ENCODE measurements at regions not wholly inside any gene's neighbourhood (a gene's known extent, or its start where the extent isn't known, plus 50 kb on each side); places are given as distances from the start of the nearest gene placed in this dataset.

GRCh38 chr4:11634283-11634682 lies 205.6 kb upstream of the HS3ST1 start:
- no peaks in the 10 kb centered on the region for H3K9me3 ChIP-seq (ENCODE audit: control insufficient read depth, low read depth, low read length)
- DNase-seq, result peak in 1 of 2 donors; percentile 27
- no peaks in the 10 kb centered on the region for H3K27me3 ChIP-seq (ENCODE audit: control insufficient read depth, insufficient read depth, low read length)
- H3K4me3 ChIP-seq (ENCODE audit: low read length), result no peak overlapping the region
- no CpG with 5 or more reads among the region's 2 CpGs for WGBS (ENCODE audit: insufficient coverage, low lambda C conversion rate)
- H3K27ac ChIP-seq (ENCODE audit: low read length), result no peak overlapping the region
- H3K36me3 ChIP-seq (ENCODE audit: control insufficient read depth, insufficient read depth, low read length), result no peaks in the 10 kb centered on the region
- no peaks in the 10 kb centered on the region for H3K4me1 ChIP-seq (ENCODE audit: control insufficient read depth, insufficient read depth, low read length)

- Histone ChIP-seq H3K36me3 (ENCODE audit: control insufficient read depth, insufficient read depth, low read length) (no peaks in the 10 kb centered on the region), H3K4me1 (ENCODE audit: control insufficient read depth, insufficient read depth, low read length) (peaks cover 6% of the 10 kb centered on the region), H3K27ac (ENCODE audit: low read length) (no peak overlapping the region), H3K4me3 (ENCODE audit: low read length) (no peak overlapping the region), H3K27me3 (ENCODE audit: control insufficient read depth, insufficient read depth, low read length) (no peaks in the 10 kb centered on the region), H3K9me3 (ENCODE audit: control insufficient read depth, low read depth, low read length) (no peaks in the 10 kb centered on the region)
- no peak for DNase-seq
- no CpG with 5 or more reads among the region's 4 CpGs for WGBS (ENCODE audit: insufficient coverage, low lambda C conversion rate)
These were observed 204.7 kb upstream of the HS3ST1 start for GRCh38 chr4:11633430-11633829.

GRCh38 chr4:11632483-11632882 lies 203.8 kb upstream of the HS3ST1 start:
- H3K27me3 ChIP-seq (ENCODE audit: control insufficient read depth, insufficient read depth, low read length), result no peaks in the 10 kb centered on the region
- WGBS (ENCODE audit: insufficient coverage, low lambda C conversion rate), result no CpG with 5 or more reads among the region's 6 CpGs
- no peak for DNase-seq
- no peaks in the 10 kb centered on the region for H3K9me3 ChIP-seq (ENCODE audit: control insufficient read depth, low read depth, low read length)
- no peak overlapping the region for H3K4me3 ChIP-seq (ENCODE audit: low read length)
- H3K36me3 ChIP-seq (ENCODE audit: control insufficient read depth, insufficient read depth, low read length), result no peaks in the 10 kb centered on the region
- H3K4me1 ChIP-seq (ENCODE audit: control insufficient read depth, insufficient read depth, low read length), result peaks cover 6% of the 10 kb centered on the region
- H3K27ac ChIP-seq (ENCODE audit: low read length), result no peak overlapping the region

GRCh38 chr4:11632025-11632424 lies 203.3 kb upstream of the HS3ST1 start:
- Histone ChIP-seq H3K36me3 (ENCODE audit: control insufficient read depth, insufficient read depth, low read length) (no peaks in the 10 kb centered on the region), H3K4me3 (ENCODE audit: low read length) (no peak overlapping the region), H3K27ac (ENCODE audit: low read length) (no peak overlapping the region), H3K9me3 (ENCODE audit: control insufficient read depth, low read depth, low read length) (no peaks in the 10 kb centered on the region), H3K27me3 (ENCODE audit: control insufficient read depth, insufficient read depth, low read length) (no peaks in the 10 kb centered on the region), H3K4me1 (ENCODE audit: control insufficient read depth, insufficient read depth, low read length) (peaks cover 6% of the 10 kb centered on the region)
- 90% methylated on average over 2 of the region's 4 CpGs for WGBS (ENCODE audit: insufficient coverage, low lambda C conversion rate)
- DNase-seq, result no peak

- 100% methylated on average over 1 of the region's 2 CpGs for WGBS (ENCODE audit: insufficient coverage, low lambda C conversion rate)
- no peak for DNase-seq
- no peaks in the 10 kb centered on the region for H3K36me3 ChIP-seq (ENCODE audit: control insufficient read depth, insufficient read depth, low read length)
- H3K4me1 ChIP-seq (ENCODE audit: control insufficient read depth, insufficient read depth, low read length), result peaks cover 6% of the 10 kb centered on the region
- H3K27ac ChIP-seq (ENCODE audit: low read length), result no peak overlapping the region
- no peaks in the 10 kb centered on the region for H3K9me3 ChIP-seq (ENCODE audit: control insufficient read depth, low read depth, low read length)
- no peaks in the 10 kb centered on the region for H3K27me3 ChIP-seq (ENCODE audit: control insufficient read depth, insufficient read depth, low read length)
- H3K4me3 ChIP-seq (ENCODE audit: low read length), result no peak overlapping the region
These were observed 202.7 kb upstream of the HS3ST1 start for GRCh38 chr4:11631416-11631815.

GRCh38 chr4:11628093-11628725 lies 199.5 kb upstream of the HS3ST1 start:
- Histone ChIP-seq H3K9me3 (ENCODE audit: control insufficient read depth, low read depth, low read length) (no peaks in the 10 kb centered on the region), H3K4me3 (ENCODE audit: low read length) (no peak overlapping the region), H3K27me3 (ENCODE audit: control insufficient read depth, insufficient read depth, low read length) (no peaks in the 10 kb centered on the region), H3K27ac (ENCODE audit: low read length) (peak overlapping the region; percentile 1), H3K4me1 (ENCODE audit: control insufficient read depth, insufficient read depth, low read length) (peaks cover 6% of the 10 kb centered on the region), H3K36me3 (ENCODE audit: control insufficient read depth, insufficient read depth, low read length) (no peaks in the 10 kb centered on the region)
- peak in 1 of 2 donors; percentile 40 for DNase-seq

- Histone ChIP-seq H3K36me3 (ENCODE audit: control insufficient read depth, insufficient read depth, low read length) (no peaks in the 10 kb centered on the region), H3K4me3 (ENCODE audit: low read length) (no peak overlapping the region), H3K27ac (ENCODE audit: low read length) (no peak overlapping the region), H3K27me3 (ENCODE audit: control insufficient read depth, insufficient read depth, low read length) (no peaks in the 10 kb centered on the region), H3K4me1 (ENCODE audit: control insufficient read depth, insufficient read depth, low read length) (peaks cover 6% of the 10 kb centered on the region), H3K9me3 (ENCODE audit: control insufficient read depth, low read depth, low read length) (no peaks in the 10 kb centered on the region)
- DNase-seq, result no peak
- 80% methylated on average over 1 of the region's 4 CpGs for WGBS (ENCODE audit: insufficient coverage, low lambda C conversion rate)
These were observed 197.4 kb upstream of the HS3ST1 start for GRCh38 chr4:11626066-11626465.

GRCh38 chr4:11625211-11625610 lies 196.5 kb upstream of the HS3ST1 start:
- H3K36me3 ChIP-seq (ENCODE audit: control insufficient read depth, insufficient read depth, low read length), result no peaks in the 10 kb centered on the region
- DNase-seq, result no peak
- no peak overlapping the region for H3K27ac ChIP-seq (ENCODE audit: low read length)
- WGBS (ENCODE audit: insufficient coverage, low lambda C conversion rate), result 83% methylated on average over 1 of the region's 7 CpGs
- H3K4me3 ChIP-seq (ENCODE audit: low read length), result no peak overlapping the region
- peaks cover 6% of the 10 kb centered on the region for H3K4me1 ChIP-seq (ENCODE audit: control insufficient read depth, insufficient read depth, low read length)
- no peaks in the 10 kb centered on the region for H3K27me3 ChIP-seq (ENCODE audit: control insufficient read depth, insufficient read depth, low read length)
- no peaks in the 10 kb centered on the region for H3K9me3 ChIP-seq (ENCODE audit: control insufficient read depth, low read depth, low read length)

GRCh38 chr4:11624370-11624769 lies 195.7 kb upstream of the HS3ST1 start:
- H3K4me3 ChIP-seq (ENCODE audit: low read length), result no peak overlapping the region
- H3K4me1 ChIP-seq (ENCODE audit: control insufficient read depth, insufficient read depth, low read length), result peaks cover 9% of the 10 kb centered on the region
- no peaks in the 10 kb centered on the region for H3K9me3 ChIP-seq (ENCODE audit: control insufficient read depth, low read depth, low read length)
- no CpG with 5 or more reads among the region's 2 CpGs for WGBS (ENCODE audit: insufficient coverage, low lambda C conversion rate)
- no peak for DNase-seq
- H3K27ac ChIP-seq (ENCODE audit: low read length), result no peak overlapping the region
- H3K27me3 ChIP-seq (ENCODE audit: control insufficient read depth, insufficient read depth, low read length), result no peaks in the 10 kb centered on the region
- H3K36me3 ChIP-seq (ENCODE audit: control insufficient read depth, insufficient read depth, low read length), result no peaks in the 10 kb centered on the region

- 63% methylated on average over 1 of the region's 1 CpG for WGBS (ENCODE audit: insufficient coverage, low lambda C conversion rate)
These were observed 195.0 kb upstream of the HS3ST1 start for GRCh38 chr4:11623726-11624037.

GRCh38 chr4:11622961-11623725 lies 194.4 kb upstream of the HS3ST1 start:
- 67% methylated on average over 3 of the region's 10 CpGs for WGBS (ENCODE audit: insufficient coverage, low lambda C conversion rate)
- Histone ChIP-seq H3K36me3 (ENCODE audit: control insufficient read depth, insufficient read depth, low read length) (no peaks in the 10 kb centered on the region), H3K27ac (ENCODE audit: low read length) (no peak overlapping the region), H3K4me1 (ENCODE audit: control insufficient read depth, insufficient read depth, low read length) (peaks cover 9% of the 10 kb centered on the region), H3K4me3 (ENCODE audit: low read length) (no peak overlapping the region), H3K27me3 (ENCODE audit: control insufficient read depth, insufficient read depth, low read length) (no peaks in the 10 kb centered on the region), H3K9me3 (ENCODE audit: control insufficient read depth, low read depth, low read length) (no peaks in the 10 kb centered on the region)
- DNase-seq, result no peak

More at GRCh38 chr4:11623726-11624037, 195.0 kb upstream of the HS3ST1 start:
- no peaks in the 10 kb centered on the region for H3K27me3 ChIP-seq (ENCODE audit: control insufficient read depth, insufficient read depth, low read length)
- H3K36me3 ChIP-seq (ENCODE audit: control insufficient read depth, insufficient read depth, low read length), result no peaks in the 10 kb centered on the region
- no peaks in the 10 kb centered on the region for H3K9me3 ChIP-seq (ENCODE audit: control insufficient read depth, low read depth, low read length)
- H3K4me1 ChIP-seq (ENCODE audit: control insufficient read depth, insufficient read depth, low read length), result peaks cover 9% of the 10 kb centered on the region
- no peak overlapping the region for H3K27ac ChIP-seq (ENCODE audit: low read length)
- peak; percentile 30 to 56 for DNase-seq
- no peak overlapping the region for H3K4me3 ChIP-seq (ENCODE audit: low read length)
